ENCODE measurements at regions not wholly inside any gene's neighbourhood (a gene's known extent, or its start where the extent isn't known, plus 50 kb on each side); places are given as distances from the start of the nearest gene placed in this dataset.

- TF ChIP-seq CTCF (IDR thresholded peaks at IDR 0.05; ENCODE audit: low read depth, low read length, missing input control) (no peak), RXRA (IDR thresholded peaks at IDR 0.05) (no peak), TAF1 (conservative IDR thresholded peaks at IDR 0.05) (no peak), ATF3 (IDR thresholded peaks at IDR 0.05) (no peak), JUND (IDR thresholded peaks at IDR 0.05) (no peak), YY1 (IDR thresholded peaks at IDR 0.05) (no peak), GABPA (IDR thresholded peaks at IDR 0.05 in 1 of 2, conservative IDR thresholded peaks at IDR 0.05 in 1 of 2) (no peak), EGR1 (IDR thresholded peaks at IDR 0.05; ENCODE audit: low read depth in 2 of 2) (no peak), RAD21 (IDR thresholded peaks at IDR 0.05) (no peak), NR2F2 (IDR thresholded peaks at IDR 0.05) (no peak)
- TF ChIP-seq, protein P1, sequence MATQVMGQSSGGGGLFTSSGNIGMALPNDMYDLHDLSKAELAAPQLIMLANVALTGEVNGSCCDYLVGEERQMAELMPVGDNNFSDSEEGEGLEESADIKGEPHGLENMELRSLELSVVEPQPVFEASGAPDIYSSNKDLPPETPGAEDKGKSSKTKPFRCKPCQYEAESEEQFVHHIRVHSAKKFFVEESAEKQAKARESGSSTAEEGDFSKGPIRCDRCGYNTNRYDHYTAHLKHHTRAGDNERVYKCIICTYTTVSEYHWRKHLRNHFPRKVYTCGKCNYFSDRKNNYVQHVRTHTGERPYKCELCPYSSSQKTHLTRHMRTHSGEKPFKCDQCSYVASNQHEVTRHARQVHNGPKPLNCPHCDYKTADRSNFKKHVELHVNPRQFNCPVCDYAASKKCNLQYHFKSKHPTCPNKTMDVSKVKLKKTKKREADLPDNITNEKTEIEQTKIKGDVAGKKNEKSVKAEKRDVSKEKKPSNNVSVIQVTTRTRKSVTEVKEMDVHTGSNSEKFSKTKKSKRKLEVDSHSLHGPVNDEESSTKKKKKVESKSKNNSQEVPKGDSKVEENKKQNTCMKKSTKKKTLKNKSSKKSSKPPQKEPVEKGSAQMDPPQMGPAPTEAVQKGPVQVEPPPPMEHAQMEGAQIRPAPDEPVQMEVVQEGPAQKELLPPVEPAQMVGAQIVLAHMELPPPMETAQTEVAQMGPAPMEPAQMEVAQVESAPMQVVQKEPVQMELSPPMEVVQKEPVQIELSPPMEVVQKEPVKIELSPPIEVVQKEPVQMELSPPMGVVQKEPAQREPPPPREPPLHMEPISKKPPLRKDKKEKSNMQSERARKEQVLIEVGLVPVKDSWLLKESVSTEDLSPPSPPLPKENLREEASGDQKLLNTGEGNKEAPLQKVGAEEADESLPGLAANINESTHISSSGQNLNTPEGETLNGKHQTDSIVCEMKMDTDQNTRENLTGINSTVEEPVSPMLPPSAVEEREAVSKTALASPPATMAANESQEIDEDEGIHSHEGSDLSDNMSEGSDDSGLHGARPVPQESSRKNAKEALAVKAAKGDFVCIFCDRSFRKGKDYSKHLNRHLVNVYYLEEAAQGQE (IDR thresholded peaks at IDR 0.05), result no peak
Observed at GRCh38 chr3:86173401-86173800, 817.5 kb downstream of the VGLL3 start.
